ENCODE measurements at regions not wholly inside any gene's neighbourhood (a gene's known extent, or its start where the extent isn't known, plus 50 kb on each side); places are given as distances from the start of the nearest gene placed in this dataset.

DNA sequence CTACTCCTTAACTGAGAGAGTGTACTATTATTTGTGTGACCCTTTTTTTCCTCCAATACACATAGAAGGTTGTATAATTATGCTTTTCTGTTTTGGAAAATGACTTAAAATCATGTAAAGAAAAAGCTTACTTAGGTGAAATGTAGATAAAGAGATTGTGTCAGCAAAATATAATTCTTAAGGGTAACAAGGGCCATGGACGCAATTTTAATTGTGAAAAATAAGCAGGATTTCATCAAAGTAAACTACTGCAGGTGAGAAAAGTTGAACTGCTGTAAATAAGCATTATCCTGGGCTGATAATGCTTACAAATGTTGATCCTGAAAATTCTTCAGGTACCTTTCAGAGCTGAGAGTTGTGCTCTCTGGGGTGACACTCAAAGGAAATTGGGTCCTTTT, 141.5 kb downstream of the RPIA start:
- no peak for DNase-seq (ENCODE audit: low read depth in 1 of 2, low spot score in 1 of 2)

DNA sequence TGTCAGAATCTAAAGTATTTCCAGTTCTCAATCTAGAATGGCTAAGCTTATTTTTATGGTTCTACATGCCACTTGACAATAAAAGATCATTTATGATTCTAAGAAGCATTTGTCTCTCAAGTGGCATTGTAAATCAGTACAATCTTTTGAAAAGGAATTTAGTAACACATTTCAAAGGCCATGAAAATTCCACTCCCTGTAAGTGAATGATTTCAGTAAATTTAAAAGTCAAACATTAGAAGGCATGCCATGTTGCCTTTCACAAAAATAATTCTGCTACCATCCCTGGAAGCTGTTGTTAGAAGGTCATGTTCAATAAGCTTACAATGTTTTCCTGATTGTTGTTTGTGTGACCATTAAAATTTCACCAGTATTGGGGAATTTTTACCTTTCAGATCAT, 142.9 kb downstream of the RPIA start:
- no peak for DNase-seq (ENCODE audit: low read depth in 1 of 2, low spot score in 1 of 2)

GRCh38 chr2:88834866-88835265, 143.4 kb downstream of the RPIA start:
- DNase-seq (ENCODE audit: low read depth in 1 of 2, low spot score in 1 of 2) = no peak

DNA sequence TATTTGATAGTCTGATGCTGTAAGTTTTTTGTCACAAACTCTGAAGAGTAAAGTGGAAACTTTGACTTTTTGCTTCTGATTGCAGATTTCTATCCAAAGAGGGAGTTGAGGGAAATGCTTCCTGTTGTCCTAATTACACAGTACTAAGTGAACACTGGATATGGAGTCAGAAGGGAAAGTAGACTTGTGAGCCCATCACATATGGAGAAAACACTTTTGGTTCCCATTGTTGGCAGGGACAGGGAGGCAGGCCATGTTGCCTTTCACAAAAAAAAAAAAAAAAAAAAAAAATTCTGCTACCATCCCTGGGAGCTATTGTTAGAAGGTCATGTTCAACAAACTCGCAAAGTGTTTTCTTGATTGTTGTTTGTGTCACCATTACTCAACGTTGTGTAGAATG, 144.3 kb downstream of the RPIA start:
- DNase-seq (ENCODE audit: low read depth in 1 of 2, low spot score in 1 of 2) = no peak

DNA sequence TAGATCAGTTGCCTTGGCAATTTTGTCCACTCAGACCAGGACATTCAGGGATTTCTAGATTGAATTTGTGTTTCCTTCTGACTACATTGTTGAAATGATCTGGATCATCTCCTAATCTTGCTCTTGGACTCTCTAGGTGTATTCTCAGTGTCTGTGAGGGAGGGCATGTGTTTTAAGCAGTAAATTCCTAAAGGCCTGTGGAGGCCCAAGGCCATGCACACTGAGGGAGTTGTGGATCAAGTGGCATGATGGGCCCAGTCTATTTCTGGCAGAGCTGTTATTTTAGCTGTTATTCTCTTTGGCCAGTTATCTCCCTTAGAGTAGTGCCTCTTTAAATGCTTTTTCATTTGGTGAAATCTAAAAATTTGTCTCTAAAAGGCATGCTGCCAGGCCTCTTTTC, 144.9 kb downstream of the RPIA start:
- DNase-seq (ENCODE audit: low read depth in 1 of 2, low spot score in 1 of 2) = no peak

DNA sequence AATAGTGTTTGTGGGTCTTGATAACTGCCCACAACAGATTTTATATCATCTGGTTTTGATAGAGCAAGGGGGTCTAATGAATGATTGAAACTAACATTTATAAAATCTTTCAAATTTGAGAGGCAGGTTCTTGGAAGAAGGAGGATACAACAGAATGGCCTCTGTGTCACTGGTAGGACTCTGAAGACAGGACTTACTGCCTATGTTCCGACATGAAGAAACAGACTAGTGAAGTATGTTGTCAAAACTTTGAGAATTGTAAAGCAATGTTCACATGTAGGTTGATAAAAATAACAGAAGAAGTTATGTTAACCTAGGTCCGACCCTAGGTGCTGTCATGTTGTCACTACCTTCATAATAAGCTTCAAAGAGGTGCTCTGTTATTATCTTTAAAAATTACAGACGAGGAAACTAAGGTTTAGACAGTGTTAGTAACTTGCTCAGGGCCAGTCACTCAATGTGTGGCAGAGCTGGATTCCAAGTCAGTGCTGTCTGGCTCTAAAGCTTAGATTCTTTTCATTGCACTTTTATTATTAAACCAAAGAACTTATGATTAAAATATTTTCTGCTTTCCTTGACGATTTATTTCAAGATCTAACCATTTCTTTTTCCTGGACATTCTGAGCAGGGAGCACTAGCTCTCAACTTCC, 146.2 kb downstream of the RPIA start:
- no peak for DNase-seq (ENCODE audit: low read depth in 1 of 2, low spot score in 1 of 2)

- DNase-seq (ENCODE audit: low read depth in 1 of 2, low spot score in 1 of 2) = no peak
These were observed 146.7 kb downstream of the RPIA start for GRCh38 chr2:88838165-88838635.

DNA sequence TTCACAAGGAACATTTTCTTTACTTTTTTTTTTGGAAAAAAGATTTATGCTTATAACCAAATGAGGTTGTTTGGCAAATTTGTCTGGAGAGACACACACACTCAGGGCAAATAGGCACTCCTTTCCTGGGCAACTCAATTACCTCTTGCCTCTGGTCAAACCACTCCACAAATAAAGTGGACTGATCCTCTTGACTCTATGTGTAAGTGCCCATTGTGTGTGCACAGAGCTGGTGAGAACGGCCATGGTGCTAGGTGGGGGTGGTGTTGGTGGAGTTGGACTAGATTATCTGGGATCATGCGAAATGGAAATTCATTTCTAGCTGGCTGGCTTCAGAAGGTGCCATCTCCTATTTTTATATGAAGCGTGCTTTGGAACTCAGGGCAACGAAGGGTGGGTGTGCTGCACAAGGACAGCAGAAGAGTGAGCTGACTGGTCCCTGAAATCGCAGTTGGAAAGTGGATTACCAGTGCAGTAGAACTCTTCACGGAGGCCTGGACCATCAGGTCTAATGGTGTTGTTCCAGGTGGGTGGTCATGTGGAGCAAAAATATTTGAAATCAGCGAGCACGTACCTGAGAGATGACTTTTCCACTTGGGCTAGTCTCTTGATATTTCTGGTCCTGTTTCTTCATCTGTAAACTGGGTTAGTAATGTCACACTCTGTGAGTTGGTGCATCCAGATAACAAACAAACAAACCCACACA, 149.9 kb downstream of the RPIA start:
- no peak for DNase-seq (ENCODE audit: low read depth in 1 of 2, low spot score in 1 of 2)

- no peak for DNase-seq (ENCODE audit: low read depth in 1 of 2, low spot score in 1 of 2)
These were observed 151.4 kb downstream of the RPIA start for GRCh38 chr2:88842656-88843460.

- no peak for DNase-seq (ENCODE audit: low read depth in 1 of 2, low spot score in 1 of 2)
These were observed 152.2 kb downstream of the RPIA start for GRCh38 chr2:88843651-88844050.

- no peak for DNase-seq (ENCODE audit: low read depth in 1 of 2, low spot score in 1 of 2)
These were observed 153.5 kb downstream of the RPIA start for GRCh38 chr2:88844960-88845359.

- DNase-seq (ENCODE audit: low read depth in 1 of 2, low spot score in 1 of 2) = no peak
These were observed 154.5 kb downstream of the RPIA start for GRCh38 chr2:88845772-88846661.

DNA sequence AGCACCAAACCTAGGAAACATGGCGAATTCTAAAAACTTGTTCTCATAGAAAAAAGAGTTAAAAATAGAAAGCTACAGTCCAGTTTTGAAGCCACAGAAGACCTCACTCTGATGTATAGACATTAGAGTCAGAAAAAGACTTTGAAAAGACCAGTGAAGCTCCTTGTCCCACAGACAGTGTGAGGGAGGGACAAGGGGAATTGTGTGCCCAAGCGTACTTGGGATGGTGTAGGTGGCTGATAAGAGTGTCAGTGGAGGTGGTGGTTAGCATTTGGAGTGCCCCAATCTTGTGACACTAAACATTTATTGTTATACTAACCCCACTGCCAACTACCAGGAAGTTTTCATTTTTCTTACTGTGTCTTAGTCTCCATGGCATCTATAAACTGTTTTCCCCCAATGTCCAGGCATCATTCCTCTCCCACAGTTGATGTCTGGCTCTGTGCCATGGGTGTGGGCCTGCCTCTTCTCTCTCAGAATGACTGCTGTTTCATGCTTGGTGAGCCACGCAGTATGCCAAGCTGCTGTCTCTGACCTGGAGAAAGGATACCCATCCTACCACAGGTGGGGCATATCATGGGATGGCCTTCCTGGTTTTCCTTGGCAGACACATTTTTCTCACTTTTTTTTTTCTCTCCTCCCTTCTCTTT, 161.4 kb downstream of the RPIA start:
- no peak for DNase-seq (ENCODE audit: low read depth in 1 of 2, low spot score in 1 of 2)

DNA sequence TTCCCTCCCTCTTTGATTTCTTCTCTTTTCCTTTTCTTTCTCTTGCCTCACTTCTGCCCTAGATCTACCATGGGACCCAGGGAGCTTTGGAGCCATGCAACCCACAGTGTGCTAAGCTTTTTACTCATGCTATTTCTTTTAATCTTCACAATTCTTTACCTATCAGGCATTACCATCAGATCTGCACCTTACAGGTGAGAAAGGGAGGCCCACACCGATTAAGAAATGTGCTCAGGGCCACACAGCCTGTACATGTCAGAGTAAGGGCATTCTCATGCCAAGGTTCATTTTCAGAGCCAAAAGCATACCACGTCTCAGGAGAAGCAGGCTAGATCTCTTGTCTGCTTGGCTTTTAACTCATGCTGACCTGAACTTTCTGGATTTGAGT, 161.9 kb downstream of the RPIA start:
- no peak for DNase-seq (ENCODE audit: low read depth in 1 of 2, low spot score in 1 of 2)

DNA sequence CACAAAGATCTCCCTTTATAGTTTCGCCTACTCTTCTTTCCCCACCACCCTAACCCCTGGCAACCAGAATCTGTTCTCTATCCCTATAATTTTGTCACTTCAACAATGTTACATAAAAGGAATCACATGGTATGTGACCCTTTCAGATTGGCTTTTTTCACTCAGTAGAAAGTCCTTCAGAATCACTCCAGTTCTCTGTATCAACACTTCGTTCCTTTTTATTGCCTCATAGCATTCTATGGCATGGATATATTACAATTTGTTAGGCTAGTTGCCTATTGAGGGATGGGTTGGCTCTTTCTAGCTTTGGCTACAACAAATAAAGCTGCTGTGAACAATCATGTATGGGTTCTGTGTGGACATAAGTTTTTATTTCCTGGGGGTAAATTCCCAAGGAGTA, 163.1 kb downstream of the RPIA start:
- DNase-seq (ENCODE audit: low read depth in 1 of 2, low spot score in 1 of 2) = no peak

DNA sequence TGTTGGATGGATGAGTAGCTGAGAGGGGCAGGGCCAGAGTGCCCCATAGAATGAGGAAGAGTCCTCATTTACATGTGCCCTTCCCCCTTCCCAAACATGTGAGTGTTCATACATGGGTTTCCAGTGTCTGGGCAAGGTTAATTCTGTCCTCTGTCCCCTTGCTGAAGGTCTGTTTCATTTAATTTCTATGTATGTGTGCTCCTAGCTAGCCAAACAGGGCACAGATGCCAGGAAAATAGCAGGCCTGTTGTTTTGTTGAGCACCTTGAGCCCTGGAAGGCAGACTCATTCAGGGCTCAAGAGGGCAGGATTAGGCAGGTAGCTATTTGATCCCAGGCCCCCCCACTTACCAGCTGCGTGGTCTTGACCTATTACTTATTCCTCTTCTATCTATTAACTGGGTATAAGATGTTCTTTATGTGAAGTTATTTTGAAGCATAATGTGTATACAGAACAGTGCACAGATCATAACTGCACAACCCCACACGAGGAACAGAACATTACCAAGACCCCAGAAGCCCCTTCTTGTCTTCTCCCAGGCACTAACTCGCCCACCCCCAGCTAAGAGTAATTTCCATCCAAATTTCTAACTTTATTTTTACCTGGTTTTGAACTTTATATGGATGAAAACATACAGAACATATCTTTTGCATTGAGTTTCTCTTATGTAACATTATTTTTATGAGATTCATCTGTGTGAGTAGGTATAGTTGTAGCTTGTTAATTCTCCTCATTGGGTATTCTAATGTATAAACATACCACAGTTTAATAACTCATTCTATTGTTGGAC, 164.3 kb downstream of the RPIA start:
- DNase-seq (ENCODE audit: low read depth in 1 of 2, low spot score in 1 of 2) = no peak

GRCh38 chr2:88856409-88857135, 165.1 kb downstream of the RPIA start:
- no peak for DNase-seq (ENCODE audit: low read depth in 1 of 2, low spot score in 1 of 2)

DNA sequence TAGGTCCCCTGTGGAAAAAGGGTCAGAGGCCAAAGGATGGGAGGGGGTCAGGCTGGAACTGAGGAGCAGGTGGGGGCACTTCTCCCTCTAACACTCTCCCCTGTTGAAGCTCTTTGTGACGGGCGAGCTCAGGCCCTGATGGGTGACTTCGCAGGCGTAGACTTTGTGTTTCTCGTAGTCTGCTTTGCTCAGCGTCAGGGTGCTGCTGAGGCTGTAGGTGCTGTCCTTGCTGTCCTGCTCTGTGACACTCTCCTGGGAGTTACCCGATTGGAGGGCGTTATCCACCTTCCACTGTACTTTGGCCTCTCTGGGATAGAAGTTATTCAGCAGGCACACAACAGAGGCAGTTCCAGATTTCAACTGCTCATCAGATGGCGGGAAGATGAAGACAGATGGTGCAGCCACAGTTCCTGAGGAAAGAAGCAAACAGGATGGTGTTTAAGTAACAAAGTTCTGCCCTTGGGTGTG, 165.8 kb downstream of the RPIA start:
- no peak for DNase-seq (ENCODE audit: low read depth in 1 of 2, low spot score in 1 of 2)

DNA sequence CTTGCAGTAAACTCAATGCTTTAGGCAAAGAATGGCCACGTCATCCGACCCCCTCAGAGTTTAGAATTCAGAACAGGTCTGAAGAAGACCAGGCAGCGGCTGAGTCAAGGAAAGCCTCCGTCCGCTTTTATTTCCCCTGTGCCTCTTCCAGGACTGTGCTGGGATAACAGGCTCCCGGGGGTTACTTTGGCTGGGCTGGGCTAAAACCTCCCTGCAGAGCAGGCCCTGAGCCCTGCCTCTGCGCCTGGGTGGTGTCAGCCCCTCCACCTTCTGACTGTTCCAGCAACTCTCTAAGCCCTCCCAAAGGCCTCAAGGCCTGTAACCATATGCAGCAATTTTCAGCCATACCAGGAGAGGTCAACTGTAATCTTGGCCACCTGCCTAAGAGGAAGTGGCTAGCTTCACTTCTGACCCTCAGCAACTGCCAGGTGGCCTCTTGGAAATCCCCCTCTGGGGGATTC, 166.5 kb downstream of the RPIA start:
- no peak for DNase-seq (ENCODE audit: low read depth in 1 of 2, low spot score in 1 of 2)
